Upper lobe of left lung (tissue), 4 donors: ENCODE measurements at regions not wholly inside any gene's neighbourhood (a gene's known extent, or its start where the extent isn't known, plus 50 kb on each side); places are given as distances from the start of the nearest gene placed in this dataset.

Source experiments
- EP300 ChIP-seq, 4 donors: sonication (generic); formaldehyde crosslinking; IDR thresholded peaks; one replicate each; pipeline ENCODE4 v1.5.1; 2017; ENCODE audit warnings: antibody characterized with exemption in 4 of 4, control low read depth in 2 of 4
- POLR2A ChIP-seq, 4 donors: fragments of 450-650 bp; IDR thresholded peaks; one replicate each; pipeline ENCODE4 v1.5.1; 2016 to 2017; ENCODE audit warnings: antibody characterized with exemption in 4 of 4, mild to moderate bottlenecking in 2 of 4
- TF ChIP-seq, protein P1 (sequence below), 6 experiments: fragments of 450-650 bp in 4 of 6; fragments of 200-600 bp in 2 of 6; sonication (generic) in 2 of 6; IDR thresholded peaks; one replicate each; pipeline ENCODE4 v1.5.1; 2016 to 2019; ENCODE audit warnings: antibody characterized with exemption in 6 of 6

GRCh38 chr5:9765419-9766140 lies 135.4 kb upstream of the TAS2R1 start:
- TF ChIP-seq, protein P1, sequence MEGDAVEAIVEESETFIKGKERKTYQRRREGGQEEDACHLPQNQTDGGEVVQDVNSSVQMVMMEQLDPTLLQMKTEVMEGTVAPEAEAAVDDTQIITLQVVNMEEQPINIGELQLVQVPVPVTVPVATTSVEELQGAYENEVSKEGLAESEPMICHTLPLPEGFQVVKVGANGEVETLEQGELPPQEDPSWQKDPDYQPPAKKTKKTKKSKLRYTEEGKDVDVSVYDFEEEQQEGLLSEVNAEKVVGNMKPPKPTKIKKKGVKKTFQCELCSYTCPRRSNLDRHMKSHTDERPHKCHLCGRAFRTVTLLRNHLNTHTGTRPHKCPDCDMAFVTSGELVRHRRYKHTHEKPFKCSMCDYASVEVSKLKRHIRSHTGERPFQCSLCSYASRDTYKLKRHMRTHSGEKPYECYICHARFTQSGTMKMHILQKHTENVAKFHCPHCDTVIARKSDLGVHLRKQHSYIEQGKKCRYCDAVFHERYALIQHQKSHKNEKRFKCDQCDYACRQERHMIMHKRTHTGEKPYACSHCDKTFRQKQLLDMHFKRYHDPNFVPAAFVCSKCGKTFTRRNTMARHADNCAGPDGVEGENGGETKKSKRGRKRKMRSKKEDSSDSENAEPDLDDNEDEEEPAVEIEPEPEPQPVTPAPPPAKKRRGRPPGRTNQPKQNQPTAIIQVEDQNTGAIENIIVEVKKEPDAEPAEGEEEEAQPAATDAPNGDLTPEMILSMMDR (IDR thresholded peaks at IDR 0.05) = no peak
- TF ChIP-seq POLR2A (IDR thresholded peaks at IDR 0.05) (no peak), EP300 (IDR thresholded peaks at IDR 0.05) (no peak)
